A673 (cell line): ENCODE measurements at regions not wholly inside any gene's neighbourhood (a gene's known extent, or its start where the extent isn't known, plus 50 kb on each side); places are given as distances from the start of the nearest gene placed in this dataset.

ENCODE experiments used
- CTCF ChIP-seq: fragments of 300-800, 200-600 bp; sonication (generic); conservative IDR thresholded peaks from 2 replicates; pipeline ENCODE4 v1.5.1; 2017; ENCODE audit warnings: low read depth, mild to moderate bottlenecking, antibody characterized with exemption, low read length, moderate library complexity, mixed read lengths
- EZH2 ChIP-seq: fragments of 200-600 bp; sonication (generic); IDR thresholded peaks from 2 replicates; pipeline ENCODE4 v1.6.1; 2017; ENCODE audit warnings: borderline replicate concordance, low read depth, mild to moderate bottlenecking, mixed read lengths, antibody characterized with exemption, low read length; ENCODE audit not compliant: poor library complexity, severe bottlenecking

- no peak for TF ChIP-seq CTCF
- no peak for TF ChIP-seq EZH2
Observed at GRCh38 chr9:86459191-86459590, 105.0 kb upstream of the TUT7 start.
